ENCODE measurements at regions not wholly inside any gene's neighbourhood (a gene's known extent, or its start where the extent isn't known, plus 50 kb on each side); places are given as distances from the start of the nearest gene placed in this dataset.

- TF ChIP-seq NR3C1 (CRISPR knock-in tag; IDR thresholded peaks at IDR 0.05) (no peak), ZNF235 (CRISPR knock-in tag; IDR thresholded peaks at IDR 0.05; ENCODE audit: borderline replicate concordance) (no peak), TIGD3 (CRISPR knock-in tag; IDR thresholded peaks at IDR 0.05; ENCODE audit: borderline replicate concordance) (no peak), ZNF556 (CRISPR knock-in tag; IDR thresholded peaks at IDR 0.05; ENCODE audit: borderline replicate concordance) (no peak), ZNF264 (CRISPR knock-in tag; IDR thresholded peaks at IDR 0.05) (no peak), ZNF256 (CRISPR knock-in tag; conservative IDR thresholded peaks at IDR 0.05) (no peak), ATF1 (CRISPR knock-in tag; IDR thresholded peaks at IDR 0.05) (no peak), ZSCAN20 (CRISPR knock-in tag; IDR thresholded peaks at IDR 0.05; ENCODE audit: borderline replicate concordance) (no peak), ZNF83 (CRISPR knock-in tag; IDR thresholded peaks at IDR 0.05; ENCODE audit: borderline replicate concordance) (no peak), ZNF616 (CRISPR knock-in tag; IDR thresholded peaks at IDR 0.05; ENCODE audit: low read depth) (no peak), MLX (CRISPR knock-in tag; IDR thresholded peaks at IDR 0.05) (no peak), SALL2 (CRISPR knock-in tag; IDR thresholded peaks at IDR 0.05) (no peak), CSRNP2 (CRISPR knock-in tag; conservative IDR thresholded peaks at IDR 0.05; ENCODE audit: low read depth) (no peak), ZNF564 (CRISPR knock-in tag; IDR thresholded peaks at IDR 0.05) (no peak), ZNF20 (CRISPR knock-in tag; IDR thresholded peaks at IDR 0.05) (no peak), ZNF331 (CRISPR knock-in tag; IDR thresholded peaks at IDR 0.05) (no peak), SP4 (CRISPR knock-in tag; IDR thresholded peaks at IDR 0.05) (no peak), NCOA2 (CRISPR knock-in tag; IDR thresholded peaks at IDR 0.05) (no peak), ZNF503 (CRISPR knock-in tag; IDR thresholded peaks at IDR 0.05) (no peak), MAFK (conservative IDR thresholded peaks at IDR 0.05 in 1 of 2, IDR thresholded peaks at IDR 0.05 in 1 of 2; ENCODE audit: low read length in 2 of 2) (peak; percentile 15 to 30; a peak in 1 of 4 replicates), ZUFSP (CRISPR knock-in tag; IDR thresholded peaks at IDR 0.05; ENCODE audit: borderline replicate concordance) (no peak), ZNF275 (CRISPR knock-in tag; IDR thresholded peaks at IDR 0.05; ENCODE audit: borderline replicate concordance) (no peak), LBX2 (CRISPR knock-in tag; IDR thresholded peaks at IDR 0.05; ENCODE audit: borderline replicate concordance) (no peak)
Observed at GRCh38 chr4:102439812-102440211, 61.3 kb upstream of the NFKB1 start (continued).

Measured in HepG2 (cell line).